Keratinocyte (primary cell): ENCODE measurements at regions not wholly inside any gene's neighbourhood (a gene's known extent, or its start where the extent isn't known, plus 50 kb on each side); places are given as distances from the start of the nearest gene placed in this dataset.

ENCODE experiments used
- DNase-seq: peaks from one replicate; pipeline ENCODE4 v3.0.0-alpha.2; 2011; ENCODE audit warnings: low read depth, missing footprints, low spot score
- FAIRE-seq: peaks from 2 replicates; lab custom pipeline; 2011; peaks lifted over from hg19 to GRCh38; lab: Jason Lieb, UNC
- H2AFZ ChIP-seq: 2 replicates; pipeline ENCODE4 v1.6.0; 2012; ENCODE audit warnings: low read length, control low read depth, inconsistent platforms; ENCODE audit not compliant: control insufficient read depth
- H3K27ac ChIP-seq: 2 replicates; pipeline ENCODE4 v1.5.1; 2011; ENCODE audit warnings: low read length; ENCODE audit not compliant: control insufficient read depth, insufficient read depth
- H3K27me3 ChIP-seq: 3 replicates; pipeline ENCODE4 v1.6.0; 2011; ENCODE audit warnings: low read length; ENCODE audit not compliant: control insufficient read depth, insufficient read depth; ENCODE audit errors: extremely low read depth
- H3K36me3 ChIP-seq, 2 experiments: 2 replicates in 1 of 2; 3 replicates in 1 of 2; pipeline ENCODE4 v1.5.1; 2011; ENCODE audit warnings: low read length in 2 of 2, mild to moderate bottlenecking in 1 of 2; ENCODE audit not compliant: control insufficient read depth in 2 of 2, insufficient read depth in 2 of 2; ENCODE audit errors: extremely low read depth in 1 of 2
- H3K4me1 ChIP-seq: 3 replicates; pipeline ENCODE4 v1.5.1; 2011; ENCODE audit warnings: low read length; ENCODE audit not compliant: control insufficient read depth, insufficient read depth; ENCODE audit errors: extremely low read depth
- H3K4me2 ChIP-seq: 3 replicates; pipeline ENCODE4 v1.6.0; 2011; ENCODE audit warnings: low read depth, low read length; ENCODE audit not compliant: control insufficient read depth, insufficient read depth; ENCODE audit errors: extremely low read depth
- H3K4me3 ChIP-seq, 3 experiments: fragments of 200-600 bp in 1 of 3; sonication (generic) in 1 of 3; 2 replicates in 2 of 3; 3 replicates in 1 of 3; pipeline ENCODE4 v1.5.1; 2011 to 2016; ENCODE audit warnings: low read length in 3 of 3, mild to moderate bottlenecking in 3 of 3, control low read depth in 2 of 3, inconsistent platforms in 1 of 3, low read depth in 1 of 3, mixed read lengths in 1 of 3, mixed run types in 1 of 3, moderate library complexity in 1 of 3; ENCODE audit not compliant: control insufficient read depth in 2 of 3, insufficient read depth in 2 of 3; ENCODE audit errors: extremely low read depth in 1 of 3
- H3K79me2 ChIP-seq: 2 replicates; pipeline ENCODE4 v1.6.0; 2012; ENCODE audit warnings: low read length; ENCODE audit not compliant: control insufficient read depth, insufficient read depth
- H3K9ac ChIP-seq: 3 replicates; pipeline ENCODE4 v1.6.0; 2011; ENCODE audit warnings: low read length; ENCODE audit not compliant: control insufficient read depth, insufficient read depth; ENCODE audit errors: extremely low read depth
- H3K9me1 ChIP-seq: 3 replicates; pipeline ENCODE4 v1.6.0; 2011; ENCODE audit warnings: low read length; ENCODE audit not compliant: control insufficient read depth, insufficient read depth; ENCODE audit errors: extremely low read depth
- H3K9me3 ChIP-seq: 2 replicates; pipeline ENCODE4 v1.5.1; 2012; ENCODE audit warnings: low read depth, low read length; ENCODE audit not compliant: control insufficient read depth
- H4K20me1 ChIP-seq: 3 replicates; pipeline ENCODE4 v1.6.0; 2011; ENCODE audit warnings: low read length; ENCODE audit not compliant: control insufficient read depth, insufficient read depth; ENCODE audit errors: extremely low read depth
- EZH2 ChIP-seq: IDR thresholded peaks from one replicate; pipeline ENCODE4 v1.6.1; 2012; ENCODE audit warnings: inconsistent platforms, mild to moderate bottlenecking, low read length, moderate library complexity
- dilution Hi-C: fragments of 300-500 bp; cut with MboI; formaldehyde crosslinking; loops from one replicate; pipeline ENCODE4 v1.7.0; 2020; ENCODE audit warnings: low sequenced_read_pairs; ENCODE audit not compliant: extremely low pct_ligation_motif_present
- TF ChIP-seq, protein P1 (sequence below), 3 experiments: IDR thresholded peaks in 1 of 3; conservative IDR thresholded peaks in 1 of 3; optimal IDR thresholded peaks in 1 of 3; 2 replicates in 2 of 3; 3 replicates in 1 of 3; pipeline versions ENCODE3 to v1.5.1; 2011; ENCODE audit warnings: low read length in 3 of 3, mild to moderate bottlenecking in 3 of 3, moderate library complexity in 2 of 3, control low read depth in 1 of 3, inconsistent platforms in 1 of 3; ENCODE audit not compliant: insufficient read depth in 2 of 3; ENCODE audit errors: extremely low read depth in 1 of 3

DNA sequence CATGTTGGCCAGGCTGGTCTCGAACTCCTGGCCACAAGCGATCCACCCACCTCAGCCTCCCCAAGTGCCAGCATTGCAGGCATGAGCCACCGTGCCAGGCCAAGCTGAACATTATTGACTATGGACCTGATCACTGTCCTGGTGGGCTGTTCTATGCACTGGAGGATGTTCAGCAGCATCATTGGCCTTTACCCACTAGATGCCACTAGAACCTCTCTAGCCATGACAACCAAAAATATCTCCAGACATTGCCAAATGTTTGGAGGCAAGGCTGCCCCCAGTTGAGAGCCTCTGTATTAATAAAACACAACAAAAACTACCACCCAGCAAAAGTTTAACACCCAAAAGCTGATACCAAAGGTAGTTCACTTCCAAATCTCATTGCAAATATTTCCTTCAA, 110.8 kb upstream of the SOD1 start:
- no peaks in the 10 kb centered on the region for H3K79me2 ChIP-seq
- H3K9me3 ChIP-seq: no peaks in the 10 kb centered on the region
- no peak for FAIRE-seq
- no peak overlapping the region for H2AFZ ChIP-seq
- no peaks in the 10 kb centered on the region for H3K9me1 ChIP-seq
- dilution Hi-C loops: no loop called here
- no peak for DNase-seq
- H3K9ac ChIP-seq: no peak overlapping the region
- no peak for TF ChIP-seq EZH2
- TF ChIP-seq, protein P1, sequence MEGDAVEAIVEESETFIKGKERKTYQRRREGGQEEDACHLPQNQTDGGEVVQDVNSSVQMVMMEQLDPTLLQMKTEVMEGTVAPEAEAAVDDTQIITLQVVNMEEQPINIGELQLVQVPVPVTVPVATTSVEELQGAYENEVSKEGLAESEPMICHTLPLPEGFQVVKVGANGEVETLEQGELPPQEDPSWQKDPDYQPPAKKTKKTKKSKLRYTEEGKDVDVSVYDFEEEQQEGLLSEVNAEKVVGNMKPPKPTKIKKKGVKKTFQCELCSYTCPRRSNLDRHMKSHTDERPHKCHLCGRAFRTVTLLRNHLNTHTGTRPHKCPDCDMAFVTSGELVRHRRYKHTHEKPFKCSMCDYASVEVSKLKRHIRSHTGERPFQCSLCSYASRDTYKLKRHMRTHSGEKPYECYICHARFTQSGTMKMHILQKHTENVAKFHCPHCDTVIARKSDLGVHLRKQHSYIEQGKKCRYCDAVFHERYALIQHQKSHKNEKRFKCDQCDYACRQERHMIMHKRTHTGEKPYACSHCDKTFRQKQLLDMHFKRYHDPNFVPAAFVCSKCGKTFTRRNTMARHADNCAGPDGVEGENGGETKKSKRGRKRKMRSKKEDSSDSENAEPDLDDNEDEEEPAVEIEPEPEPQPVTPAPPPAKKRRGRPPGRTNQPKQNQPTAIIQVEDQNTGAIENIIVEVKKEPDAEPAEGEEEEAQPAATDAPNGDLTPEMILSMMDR (optimal IDR thresholded peaks at IDR 0.05 in 1 of 3, IDR thresholded peaks at IDR 0.05 in 1 of 3, conservative IDR thresholded peaks at IDR 0.05 in 1 of 3; ENCODE audit: extremely low read depth in 1 of 3, insufficient read depth in 2 of 3, low read length in 3 of 3): no peak
- H3K27me3 ChIP-seq: no peaks in the 10 kb centered on the region
- no peak overlapping the region for H3K27ac ChIP-seq
- no peaks in the 10 kb centered on the region for H4K20me1 ChIP-seq
- H3K36me3 ChIP-seq: no peaks in the 10 kb centered on the region
- H3K4me2 ChIP-seq: no peak overlapping the region
- no peaks in the 10 kb centered on the region for H3K4me1 ChIP-seq
- no peak overlapping the region for H3K4me3 ChIP-seq

DNA sequence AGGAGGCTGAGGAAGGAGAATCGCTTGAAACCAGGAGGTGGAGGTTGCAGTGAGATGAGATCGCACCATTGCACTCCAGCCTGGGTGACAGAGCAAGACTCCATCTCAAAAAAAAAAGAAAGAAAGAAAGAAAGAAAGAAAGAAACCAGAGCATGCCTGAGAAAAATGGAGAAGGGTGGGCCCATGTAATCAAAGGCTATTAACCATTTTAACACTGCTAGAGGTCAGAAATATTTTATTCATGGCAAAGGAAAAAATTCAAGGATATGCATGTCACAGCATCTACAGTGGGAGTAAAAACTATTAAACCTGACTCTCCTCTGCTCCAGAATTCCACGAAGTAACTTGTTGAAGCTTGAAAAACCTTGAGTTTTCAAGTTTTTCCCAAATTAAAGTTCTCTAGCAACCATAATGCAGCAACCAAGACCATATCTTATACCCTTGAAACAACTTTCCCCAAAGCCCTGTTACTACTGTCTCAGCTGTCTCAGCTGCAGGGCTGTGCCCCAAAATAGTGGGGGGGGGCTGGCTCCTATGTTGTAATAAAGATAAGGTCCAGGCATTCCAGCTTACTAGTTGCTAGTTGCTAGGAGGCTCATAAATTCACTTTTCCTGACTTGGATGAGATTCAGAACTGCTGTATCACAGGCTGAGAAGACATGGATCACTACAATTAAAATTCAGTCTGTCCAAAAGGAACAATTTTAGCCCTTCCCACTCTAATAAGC, 112.9 kb upstream of the SOD1 start:
- H3K4me3 ChIP-seq: no peak overlapping the region
- H3K9me3 ChIP-seq: no peaks in the 10 kb centered on the region
- H3K27ac ChIP-seq: no peak overlapping the region
- no peaks in the 10 kb centered on the region for H3K79me2 ChIP-seq
- TF ChIP-seq, protein P1 (optimal IDR thresholded peaks at IDR 0.05 in 1 of 3, IDR thresholded peaks at IDR 0.05 in 1 of 3, conservative IDR thresholded peaks at IDR 0.05 in 1 of 3; ENCODE audit: extremely low read depth in 1 of 3, insufficient read depth in 2 of 3, low read length in 3 of 3): no peak
- TF ChIP-seq EZH2: no peak
- H3K4me2 ChIP-seq: no peak overlapping the region
- H3K4me1 ChIP-seq: peaks cover 6% of the 10 kb centered on the region
- no peaks in the 10 kb centered on the region for H4K20me1 ChIP-seq
- H3K36me3 ChIP-seq: no peaks in the 10 kb centered on the region
- dilution Hi-C loops: no loop called here
- no peak overlapping the region for H3K9ac ChIP-seq
- no peaks in the 10 kb centered on the region for H3K9me1 ChIP-seq
- FAIRE-seq (no peak), DNase-seq (no peak)
- H2AFZ ChIP-seq: no peak overlapping the region
- H3K27me3 ChIP-seq: no peaks in the 10 kb centered on the region
